Chondrocyte (in vitro differentiated cells): ENCODE measurements at regions not wholly inside any gene's neighbourhood (a gene's known extent, or its start where the extent isn't known, plus 50 kb on each side); places are given as distances from the start of the nearest gene placed in this dataset.

Experiments used
- DNase-seq: peaks from one replicate; pipeline ENCODE4 v3.0.0; 2021; ENCODE audit warnings: mixed read lengths, low spot score
- H3K27ac Mint-ChIP-seq: one replicate; pipeline ENCODE4 v1.8.0; 2021; ENCODE audit warnings: mild to moderate bottlenecking, moderate library complexity, mixed read lengths; ENCODE audit not compliant: unreplicated experiment
- H3K27me3 Mint-ChIP-seq: 2 replicates; pipeline ENCODE4 v1.8.0; 2021; ENCODE audit warnings: low read depth, mixed read lengths
- H3K36me3 Mint-ChIP-seq: 2 replicates; pipeline ENCODE4 v1.8.0; 2021; ENCODE audit warnings: low read depth, mixed read lengths
- H3K4me1 Mint-ChIP-seq: 2 replicates; pipeline ENCODE4 v1.8.0; 2021; ENCODE audit warnings: low read depth, mild to moderate bottlenecking, mixed read lengths
- H3K4me3 Mint-ChIP-seq: one replicate; pipeline ENCODE4 v1.8.0; 2021; ENCODE audit warnings: mild to moderate bottlenecking, moderate library complexity, mixed read lengths; ENCODE audit not compliant: unreplicated experiment
- H3K9me3 Mint-ChIP-seq: 2 replicates; pipeline ENCODE4 v1.8.0; 2021; ENCODE audit warnings: low read depth, mixed read lengths
- TF ChIP-seq, protein P1 (sequence below): fragments of 200-600 bp; sonication (generic); IDR thresholded peaks from 2 replicates; pipeline ENCODE4 v1.5.0; 2021; ENCODE audit warnings: antibody characterized with exemption, mild to moderate bottlenecking, moderate library complexity

DNA sequence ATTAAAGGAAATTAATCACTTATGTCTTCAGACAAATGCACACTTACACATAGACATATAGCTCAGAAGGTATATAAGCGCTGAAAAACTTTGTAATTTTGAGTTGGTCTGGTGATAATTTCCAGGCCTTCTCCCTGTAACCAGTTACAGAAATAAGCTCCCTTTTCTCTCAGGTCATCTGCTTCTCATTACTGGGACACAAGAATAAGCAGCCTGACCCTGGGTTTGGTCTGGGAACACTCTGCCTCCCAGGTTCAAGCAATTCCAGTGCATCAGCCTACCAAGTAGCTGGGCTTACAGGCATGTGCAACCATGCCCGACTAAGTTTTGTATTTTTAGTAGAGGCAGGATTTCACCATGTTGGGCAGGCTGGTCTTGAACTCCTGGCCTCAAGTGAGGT, 274.5 kb downstream of the LMO7 start:
- DNase-seq = no peak
- H3K4me3 Mint-ChIP-seq = no peak overlapping the region
- no peaks in the 10 kb centered on the region for H3K36me3 Mint-ChIP-seq
- peaks cover 4% of the 10 kb centered on the region for H3K4me1 Mint-ChIP-seq
- no peaks in the 10 kb centered on the region for H3K9me3 Mint-ChIP-seq
- TF ChIP-seq, protein P1, sequence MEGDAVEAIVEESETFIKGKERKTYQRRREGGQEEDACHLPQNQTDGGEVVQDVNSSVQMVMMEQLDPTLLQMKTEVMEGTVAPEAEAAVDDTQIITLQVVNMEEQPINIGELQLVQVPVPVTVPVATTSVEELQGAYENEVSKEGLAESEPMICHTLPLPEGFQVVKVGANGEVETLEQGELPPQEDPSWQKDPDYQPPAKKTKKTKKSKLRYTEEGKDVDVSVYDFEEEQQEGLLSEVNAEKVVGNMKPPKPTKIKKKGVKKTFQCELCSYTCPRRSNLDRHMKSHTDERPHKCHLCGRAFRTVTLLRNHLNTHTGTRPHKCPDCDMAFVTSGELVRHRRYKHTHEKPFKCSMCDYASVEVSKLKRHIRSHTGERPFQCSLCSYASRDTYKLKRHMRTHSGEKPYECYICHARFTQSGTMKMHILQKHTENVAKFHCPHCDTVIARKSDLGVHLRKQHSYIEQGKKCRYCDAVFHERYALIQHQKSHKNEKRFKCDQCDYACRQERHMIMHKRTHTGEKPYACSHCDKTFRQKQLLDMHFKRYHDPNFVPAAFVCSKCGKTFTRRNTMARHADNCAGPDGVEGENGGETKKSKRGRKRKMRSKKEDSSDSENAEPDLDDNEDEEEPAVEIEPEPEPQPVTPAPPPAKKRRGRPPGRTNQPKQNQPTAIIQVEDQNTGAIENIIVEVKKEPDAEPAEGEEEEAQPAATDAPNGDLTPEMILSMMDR = no peak
- peaks cover 3% of the 10 kb centered on the region for H3K27me3 Mint-ChIP-seq
- no peak overlapping the region for H3K27ac Mint-ChIP-seq
